H9 (cell line): ENCODE measurements at regions not wholly inside any gene's neighbourhood (a gene's known extent, or its start where the extent isn't known, plus 50 kb on each side); places are given as distances from the start of the nearest gene placed in this dataset.

ENCODE experiments used
- DNase-seq: peaks from one replicate; pipeline ENCODE4 v3.0.0-alpha.2; 2017
- H2AFZ ChIP-seq: one replicate; pipeline ENCODE4 v1.6.1; 2013; ENCODE audit warnings: mild to moderate bottlenecking, low read length, control low read depth, moderate library complexity
- H2AK5ac ChIP-seq: 2 replicates; pipeline ENCODE4 v1.6.1; 2013; ENCODE audit warnings: low read length, control low read depth, mixed read lengths; ENCODE audit not compliant: insufficient read length
- H2BK120ac ChIP-seq: one replicate; pipeline ENCODE4 v1.6.1; 2013; ENCODE audit warnings: low read depth, mild to moderate bottlenecking, low read length, control low read depth, inconsistent platforms; ENCODE audit not compliant: poor library complexity, severe bottlenecking
- H2BK12ac ChIP-seq: 2 replicates; pipeline ENCODE4 v1.6.1; 2013; ENCODE audit warnings: low read length, control low read depth, mixed read lengths, low read depth; ENCODE audit not compliant: insufficient read length
- H2BK15ac ChIP-seq: 2 replicates; pipeline ENCODE4 v1.6.1; 2013; ENCODE audit warnings: low read depth, low read length, control low read depth
- H2BK20ac ChIP-seq: one replicate; pipeline ENCODE4 v1.6.1; 2013; ENCODE audit warnings: low read depth, mild to moderate bottlenecking, low read length, control low read depth, inconsistent platforms; ENCODE audit not compliant: poor library complexity, severe bottlenecking
- H2BK5ac ChIP-seq: 2 replicates; pipeline ENCODE4 v1.6.1; 2013; ENCODE audit warnings: low read length, control low read depth, mixed read lengths; ENCODE audit not compliant: insufficient read length
- H3K14ac ChIP-seq: 2 replicates; pipeline ENCODE4 v1.6.1; 2013; ENCODE audit warnings: low read length, control low read depth; ENCODE audit not compliant: insufficient read depth
- H3K18ac ChIP-seq: 2 replicates; pipeline ENCODE4 v1.6.1; 2013; ENCODE audit warnings: low read depth, mild to moderate bottlenecking, mixed read lengths, low read length, control low read depth; ENCODE audit not compliant: insufficient read length
- H3K23ac ChIP-seq: 2 replicates; pipeline ENCODE4 v1.6.1; 2013; ENCODE audit warnings: low read length, control low read depth, mixed read lengths, low read depth; ENCODE audit not compliant: insufficient read length
- H3K23me2 ChIP-seq: 2 replicates; pipeline ENCODE4 v1.6.1; 2013; ENCODE audit warnings: low read depth, mild to moderate bottlenecking, mixed read lengths, low read length, control low read depth; ENCODE audit not compliant: insufficient read length, poor library complexity, severe bottlenecking
- H3K27ac ChIP-seq: 2 replicates; pipeline ENCODE4 v1.5.1; 2013; ENCODE audit warnings: low read length, control low read depth, mixed read lengths, low read depth; ENCODE audit not compliant: insufficient read length
- H3K27me3 ChIP-seq: 2 replicates; pipeline ENCODE4 v1.6.1; 2013; ENCODE audit warnings: low read length, control low read depth, inconsistent platforms; ENCODE audit not compliant: insufficient read depth
- H3K4ac ChIP-seq: 2 replicates; pipeline ENCODE4 v1.6.1; 2013; ENCODE audit warnings: low read depth, mild to moderate bottlenecking, control low read depth, inconsistent platforms, low read length, moderate library complexity
- H3K4me1 ChIP-seq: 2 replicates; pipeline ENCODE4 v1.6.1; 2013; ENCODE audit warnings: low read length, control low read depth, inconsistent platforms; ENCODE audit not compliant: insufficient read depth
- H3K4me2 ChIP-seq: 2 replicates; pipeline ENCODE4 v1.6.1; 2013; ENCODE audit warnings: low read length, control low read depth, mixed read lengths; ENCODE audit not compliant: insufficient read length, insufficient read depth
- H3K56ac ChIP-seq: 2 replicates; pipeline ENCODE4 v1.6.1; 2013; ENCODE audit warnings: low read depth, mild to moderate bottlenecking, mixed read lengths, low read length, control low read depth; ENCODE audit not compliant: insufficient read length
- H3K79me1 ChIP-seq: 2 replicates; pipeline ENCODE4 v1.6.1; 2013; ENCODE audit warnings: low read depth, mild to moderate bottlenecking, moderate library complexity, low read length, control low read depth, inconsistent platforms; ENCODE audit not compliant: insufficient read depth, poor library complexity, severe bottlenecking
- H3K79me2 ChIP-seq: 2 replicates; pipeline ENCODE4 v1.6.1; 2013; ENCODE audit warnings: low read length, control low read depth, inconsistent platforms; ENCODE audit not compliant: insufficient read depth
- H3K9ac ChIP-seq: 2 replicates; pipeline ENCODE4 v1.6.1; 2013; ENCODE audit warnings: low read length, control low read depth, mixed read lengths; ENCODE audit not compliant: insufficient read length; ENCODE audit errors: extremely low read depth
- H3K9me3 ChIP-seq: one replicate; pipeline ENCODE4 v1.6.1; 2013; ENCODE audit warnings: low read depth, low read length, inconsistent platforms; ENCODE audit not compliant: control insufficient read depth
- H3T11ph ChIP-seq: one replicate; pipeline ENCODE4 v1.6.1; 2013; ENCODE audit warnings: mild to moderate bottlenecking, low read length, control low read depth, inconsistent platforms
- H4K20me1 ChIP-seq: one replicate; pipeline ENCODE4 v1.6.1; 2013; ENCODE audit not compliant: control insufficient read depth, insufficient read length, insufficient read depth
- H4K5ac ChIP-seq: 2 replicates; pipeline ENCODE4 v1.6.1; 2013; ENCODE audit warnings: low read depth, mild to moderate bottlenecking, mixed read lengths, low read length, control low read depth; ENCODE audit not compliant: insufficient read length
- H4K8ac ChIP-seq: replicated peaks from 2 replicates; pipeline ENCODE4 v1.6.1; 2013; ENCODE audit warnings: low read length, control low read depth, mixed read lengths, low read depth; ENCODE audit not compliant: insufficient read length
- H4K91ac ChIP-seq: 2 replicates; pipeline ENCODE4 v1.6.1; 2013; ENCODE audit warnings: low read depth, mild to moderate bottlenecking, moderate library complexity, mixed read lengths, low read length, control low read depth; ENCODE audit not compliant: insufficient read length
- H3K27ac Mint-ChIP-seq, 3 experiments: 2 replicates in 2 of 3; 3 replicates in 1 of 3; pipeline ENCODE4 v1.8.0; 2020 to 2021; ENCODE audit warnings: mixed read lengths in 3 of 3, mild to moderate bottlenecking in 1 of 3, moderate library complexity in 1 of 3
- H3K27me3 Mint-ChIP-seq: 2 replicates; pipeline ENCODE4 v1.8.0; 2021; ENCODE audit warnings: low read depth, mild to moderate bottlenecking, moderate library complexity, mixed read lengths
- H3K36me3 Mint-ChIP-seq, 3 experiments: 2 replicates in 2 of 3; 3 replicates in 1 of 3; pipeline ENCODE4 v1.8.0; 2020 to 2021; ENCODE audit warnings: low read depth in 3 of 3, mixed read lengths in 3 of 3; ENCODE audit not compliant: insufficient read depth in 1 of 3
- H3K4me1 Mint-ChIP-seq, 2 experiments: 2 replicates each; pipeline ENCODE4 v1.8.0; 2020; ENCODE audit warnings: mixed read lengths in 2 of 2
- H3K4me3 Mint-ChIP-seq, 2 experiments: 2 replicates in 1 of 2; 3 replicates in 1 of 2; pipeline ENCODE4 v1.8.0; 2020 to 2021; ENCODE audit warnings: mild to moderate bottlenecking in 2 of 2, mixed read lengths in 2 of 2, moderate library complexity in 1 of 2
- H3K9me3 Mint-ChIP-seq, 2 experiments: 2 replicates in 1 of 2; 3 replicates in 1 of 2; pipeline ENCODE4 v1.8.0; 2020; ENCODE audit warnings: mild to moderate bottlenecking in 2 of 2, mixed read lengths in 2 of 2, moderate library complexity in 1 of 2
- WGBS: extraction: QIAGEN DNeasy Blood & Tissue Kit; methylation state at CpG from one replicate; pipeline ENCODE4 v1.1.7; 2013; ENCODE audit warnings: missing lambda C conversion rate, low lambda C conversion rate, mixed read lengths; ENCODE audit not compliant: insufficient read length; ENCODE audit errors: extremely low coverage; 5-methylcytosine and 5-hydroxymethylcytosine counted together
- TF ChIP-seq, protein P1 (sequence below): fragments of 200-600 bp; sonication (generic); conservative IDR thresholded peaks from 3 replicates; pipeline ENCODE4 v1.8.0; 2021; ENCODE audit warnings: antibody characterized with exemption, mild to moderate bottlenecking

DNA sequence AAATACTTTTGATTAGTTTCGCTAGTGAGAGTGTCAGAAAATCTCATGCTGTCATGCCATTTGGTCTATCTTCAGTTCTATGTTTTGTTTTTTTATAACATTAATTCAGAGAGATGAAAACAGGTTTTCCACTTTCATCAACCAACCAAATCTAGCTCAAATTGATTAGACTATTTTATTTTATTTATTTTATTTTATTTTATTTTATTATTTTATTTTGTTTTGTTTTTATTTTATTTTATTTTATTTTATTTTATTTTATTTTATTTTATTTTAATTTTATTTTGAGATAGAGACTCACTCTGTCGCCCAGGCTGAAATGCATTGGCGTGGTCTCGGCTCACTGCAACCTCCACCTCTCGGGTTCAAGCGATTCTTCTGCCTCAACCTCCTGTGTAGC lies 1391.0 kb upstream of the ADGRB3 start:
- no peak overlapping the region for H2BK12ac ChIP-seq
- Mint-ChIP-seq H3K4me1 (no peaks in the 10 kb centered on the region), H3K4me3 (no peak overlapping the region), H3K27me3 (no peaks in the 10 kb centered on the region), H3K9me3 (no peaks in the 10 kb centered on the region), H3K36me3 (no peaks in the 10 kb centered on the region), H3K27ac (no peak overlapping the region)
- H3K79me2 ChIP-seq: no peaks in the 10 kb centered on the region
- no peak overlapping the region for H4K91ac ChIP-seq
- no peak overlapping the region for H2BK5ac ChIP-seq
- H3K4me2 ChIP-seq: no peak overlapping the region
- H2AFZ ChIP-seq: no peak overlapping the region
- no peak for DNase-seq
- H3K23ac ChIP-seq: no peak overlapping the region
- H3K27ac ChIP-seq: no peak overlapping the region
- H3K56ac ChIP-seq: no peak overlapping the region
- no peaks in the 10 kb centered on the region for H3K4me1 ChIP-seq
- no peak overlapping the region for H4K8ac ChIP-seq
- WGBS: no CpG with 5 or more reads among the region's 6 CpGs
- H3K23me2 ChIP-seq: no peaks in the 10 kb centered on the region
- no peaks in the 10 kb centered on the region for H3K9me3 ChIP-seq
- H4K5ac ChIP-seq: no peak overlapping the region
- H3K14ac ChIP-seq: no peak overlapping the region
- no peak overlapping the region for H3K4ac ChIP-seq
- no peak overlapping the region for H2BK120ac ChIP-seq
- TF ChIP-seq, protein P1, sequence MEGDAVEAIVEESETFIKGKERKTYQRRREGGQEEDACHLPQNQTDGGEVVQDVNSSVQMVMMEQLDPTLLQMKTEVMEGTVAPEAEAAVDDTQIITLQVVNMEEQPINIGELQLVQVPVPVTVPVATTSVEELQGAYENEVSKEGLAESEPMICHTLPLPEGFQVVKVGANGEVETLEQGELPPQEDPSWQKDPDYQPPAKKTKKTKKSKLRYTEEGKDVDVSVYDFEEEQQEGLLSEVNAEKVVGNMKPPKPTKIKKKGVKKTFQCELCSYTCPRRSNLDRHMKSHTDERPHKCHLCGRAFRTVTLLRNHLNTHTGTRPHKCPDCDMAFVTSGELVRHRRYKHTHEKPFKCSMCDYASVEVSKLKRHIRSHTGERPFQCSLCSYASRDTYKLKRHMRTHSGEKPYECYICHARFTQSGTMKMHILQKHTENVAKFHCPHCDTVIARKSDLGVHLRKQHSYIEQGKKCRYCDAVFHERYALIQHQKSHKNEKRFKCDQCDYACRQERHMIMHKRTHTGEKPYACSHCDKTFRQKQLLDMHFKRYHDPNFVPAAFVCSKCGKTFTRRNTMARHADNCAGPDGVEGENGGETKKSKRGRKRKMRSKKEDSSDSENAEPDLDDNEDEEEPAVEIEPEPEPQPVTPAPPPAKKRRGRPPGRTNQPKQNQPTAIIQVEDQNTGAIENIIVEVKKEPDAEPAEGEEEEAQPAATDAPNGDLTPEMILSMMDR: no peak
- H2BK15ac ChIP-seq: no peak overlapping the region
- no peaks in the 10 kb centered on the region for H3K79me1 ChIP-seq
- no peak overlapping the region for H2AK5ac ChIP-seq
- H3K27me3 ChIP-seq: no peaks in the 10 kb centered on the region
- H3K9ac ChIP-seq: no peak overlapping the region
- no peaks in the 10 kb centered on the region for H4K20me1 ChIP-seq
- no peak overlapping the region for H3T11ph ChIP-seq
- H3K18ac ChIP-seq: no peak overlapping the region
- no peak overlapping the region for H2BK20ac ChIP-seq
